WTC11 (cell line): ENCODE measurements at regions not wholly inside any gene's neighbourhood (a gene's known extent, or its start where the extent isn't known, plus 50 kb on each side); places are given as distances from the start of the nearest gene placed in this dataset.

Experiments
- ATAC-seq: fragments of 200-7000 bp; cut with Tn5 transposase; 2 replicates; pipeline ENCODE4 v1.10.0; 2021; ENCODE audit warnings: mild to moderate bottlenecking, moderate library complexity
- CTCF ChIA-PET: fragments of 300-600 bp; sonication (Branson Sonifier 250); formaldehyde crosslinking; loops from one replicate; lab custom pipeline; 2021; ENCODE audit warnings: antibody characterized with exemption; lab: Charles Lee
- POLR2A ChIA-PET: fragments of 350-600 bp; sonication (Branson Sonifier 250); formaldehyde crosslinking; loops from one replicate; lab custom pipeline; 2021; ENCODE audit warnings: antibody characterized with exemption; lab: Charles Lee
- DNase-seq: peaks from one replicate; pipeline ENCODE4 v3.0.0; 2021; ENCODE audit warnings: low spot score
- H3K27ac Mint-ChIP-seq: 2 replicates; pipeline ENCODE4 v1.8.0; 2021; ENCODE audit warnings: mixed read lengths
- H3K27me3 Mint-ChIP-seq: 2 replicates; pipeline ENCODE4 v1.8.0; 2021; ENCODE audit warnings: low read depth, mild to moderate bottlenecking, moderate library complexity, mixed read lengths
- H3K36me3 Mint-ChIP-seq: 2 replicates; pipeline ENCODE4 v1.8.0; 2021; ENCODE audit warnings: mixed read lengths
- H3K4me1 Mint-ChIP-seq: 2 replicates; pipeline ENCODE4 v1.8.0; 2022; ENCODE audit warnings: mixed read lengths
- H3K4me3 Mint-ChIP-seq: 2 replicates; pipeline ENCODE4 v1.8.0; 2021; ENCODE audit warnings: mild to moderate bottlenecking, moderate library complexity, mixed read lengths
- H3K9me3 Mint-ChIP-seq: 2 replicates; pipeline ENCODE4 v1.8.0; 2021; ENCODE audit warnings: mixed read lengths
- ATF2 ChIP-seq: sonication (generic); formaldehyde crosslinking; IDR thresholded peaks from 2 replicates; pipeline ENCODE4 v1.8.1; 2022; ENCODE audit warnings: low read depth, missing genetic modification reagents, borderline replicate concordance
- CBFB ChIP-seq: sonication (generic); formaldehyde crosslinking; IDR thresholded peaks from 2 replicates; pipeline ENCODE4 v1.8.1; 2022; ENCODE audit warnings: mild to moderate bottlenecking, low read depth, missing genetic modification reagents
- E2F1 ChIP-seq: sonication (generic); formaldehyde crosslinking; IDR thresholded peaks from 2 replicates; pipeline ENCODE4 v1.8.0; 2022; ENCODE audit warnings: mild to moderate bottlenecking, missing genetic modification reagents
- E2F5 ChIP-seq: sonication (generic); formaldehyde crosslinking; IDR thresholded peaks from 2 replicates; pipeline ENCODE4 v1.8.1; 2022; ENCODE audit warnings: mild to moderate bottlenecking, moderate library complexity, missing genetic modification reagents
- EMX1 ChIP-seq: fragments of 250-450 bp; sonication (Bioruptor Pico); IDR thresholded peaks from 2 replicates; pipeline ENCODE4 v1.8.0; 2021; ENCODE audit warnings: mild to moderate bottlenecking
- GABPB1 ChIP-seq: sonication (generic); formaldehyde crosslinking; IDR thresholded peaks from 2 replicates; pipeline ENCODE4 v1.8.1; 2023; ENCODE audit warnings: mild to moderate bottlenecking, missing genetic modification reagents
- GTF2I ChIP-seq: fragments of 250-450 bp; sonication (Bioruptor Pico); conservative IDR thresholded peaks from 2 replicates; pipeline ENCODE4 v1.4.0; 2021; ENCODE audit warnings: mild to moderate bottlenecking
- JAZF1 ChIP-seq: fragments of 250-450 bp; sonication (Bioruptor Pico); IDR thresholded peaks from 2 replicates; pipeline ENCODE4 v1.9.0; 2021; ENCODE audit warnings: moderate library complexity, mild to moderate bottlenecking, inconsistent platforms
- MYBL2 ChIP-seq: sonication (generic); formaldehyde crosslinking; IDR thresholded peaks from 2 replicates; pipeline ENCODE4 v1.8.1; 2023; ENCODE audit warnings: mild to moderate bottlenecking, moderate library complexity, missing genetic modification reagents
- NFATC4 ChIP-seq: fragments of 250-450 bp; sonication (Bioruptor Pico); IDR thresholded peaks from 2 replicates; pipeline ENCODE4 v1.9.0; 2021; ENCODE audit warnings: mild to moderate bottlenecking
- NFE2L1 ChIP-seq: sonication (generic); formaldehyde crosslinking; IDR thresholded peaks from 2 replicates; pipeline ENCODE4 v1.8.1; 2023; ENCODE audit warnings: missing genetic modification reagents
- NR2C2 ChIP-seq: sonication (generic); formaldehyde crosslinking; IDR thresholded peaks from 2 replicates; pipeline ENCODE4 v1.8.0; 2022; ENCODE audit warnings: mild to moderate bottlenecking, missing genetic modification reagents
- NR3C1 ChIP-seq: sonication (generic); formaldehyde crosslinking; conservative IDR thresholded peaks from 2 replicates; pipeline ENCODE4 v1.8.1; 2023; ENCODE audit warnings: low read depth, mild to moderate bottlenecking, missing genetic modification reagents
- OVOL2 ChIP-seq: fragments of 250-450 bp; sonication (Bioruptor Pico); IDR thresholded peaks from 2 replicates; pipeline ENCODE4 v1.9.0; 2021; ENCODE audit warnings: mild to moderate bottlenecking, borderline replicate concordance
- PRRX2 ChIP-seq: fragments of 250-450 bp; sonication (Bioruptor Pico); IDR thresholded peaks from 2 replicates; pipeline ENCODE4 v1.8.0; 2021; ENCODE audit warnings: mild to moderate bottlenecking
- ZMAT4 ChIP-seq: fragments of 250-450 bp; sonication (Bioruptor Pico); IDR thresholded peaks from 2 replicates; pipeline ENCODE4 v1.9.0; 2021; ENCODE audit warnings: mild to moderate bottlenecking
- ZNF121 ChIP-seq: sonication (generic); formaldehyde crosslinking; IDR thresholded peaks from 2 replicates; pipeline ENCODE4 v1.8.0; 2023; ENCODE audit warnings: missing genetic modification reagents
- ZNF263 ChIP-seq: sonication (generic); formaldehyde crosslinking; IDR thresholded peaks from 2 replicates; pipeline ENCODE4 v1.8.1; 2022; ENCODE audit warnings: low read depth, mild to moderate bottlenecking, moderate library complexity, missing genetic modification reagents
- ZNF281 ChIP-seq: sonication (generic); formaldehyde crosslinking; IDR thresholded peaks from 2 replicates; pipeline ENCODE4 v1.8.0; 2023; ENCODE audit warnings: mild to moderate bottlenecking, missing genetic modification reagents
- ZNF396 ChIP-seq: fragments of 250-450 bp; sonication (Bioruptor Pico); IDR thresholded peaks from 2 replicates; pipeline ENCODE4 v1.8.0; 2021; ENCODE audit warnings: mild to moderate bottlenecking, moderate library complexity, borderline replicate concordance
- ZNF425 ChIP-seq: fragments of 250-450 bp; sonication (Bioruptor Pico); conservative IDR thresholded peaks from 2 replicates; pipeline ENCODE4 v1.9.0; 2021; ENCODE audit warnings: mild to moderate bottlenecking
- ZNF671 ChIP-seq: fragments of 250-450 bp; sonication (Bioruptor Pico); IDR thresholded peaks from 2 replicates; pipeline ENCODE4 v1.8.0; 2021; ENCODE audit warnings: mild to moderate bottlenecking
- TF ChIP-seq, protein P1 (sequence below): sonication (generic); formaldehyde crosslinking; conservative IDR thresholded peaks from 2 replicates; pipeline ENCODE4 v1.8.1; 2022; ENCODE audit warnings: mild to moderate bottlenecking, missing genetic modification reagents
- TF ChIP-seq, protein P2 (sequence below): sonication (generic); formaldehyde crosslinking; IDR thresholded peaks from 2 replicates; pipeline ENCODE4 v1.8.0; 2022; ENCODE audit warnings: mild to moderate bottlenecking, missing genetic modification reagents

DNA sequence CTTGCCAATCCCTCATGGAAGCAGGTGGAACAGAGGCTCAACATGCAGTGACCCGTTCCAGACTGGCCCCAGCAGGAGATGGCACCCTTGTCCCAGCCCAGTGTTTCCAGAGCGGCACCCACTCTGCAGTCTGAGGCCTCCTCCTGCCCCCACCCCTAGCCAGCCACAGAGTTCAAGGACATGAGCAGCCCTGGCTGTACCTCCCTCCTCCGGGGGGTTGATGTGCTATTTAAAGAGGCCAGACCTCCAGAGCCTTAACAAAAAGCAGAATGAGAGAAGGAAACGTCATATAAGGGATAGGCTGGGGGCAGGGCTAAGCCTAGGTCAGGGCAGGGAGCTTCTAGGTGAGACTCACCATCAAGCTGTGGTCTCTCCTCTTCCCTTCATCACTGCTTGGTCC, 115.7 kb upstream of the NANOS1 start:
- no peak for ATAC-seq
- Mint-ChIP-seq H3K9me3 (no peaks in the 10 kb centered on the region), H3K36me3 (no peaks in the 10 kb centered on the region), H3K4me1 (peaks cover 4% of the 10 kb centered on the region), H3K4me3 (no peak overlapping the region), H3K27ac (no peak overlapping the region), H3K27me3 (no peaks in the 10 kb centered on the region)
- no peak for DNase-seq
- ChIA-PET POLR2A (no interaction called here), CTCF (no interaction called here)
- TF ChIP-seq ZNF121 (CRISPR knock-in tag) (no peak), ATF2 (CRISPR knock-in tag) (no peak), E2F1 (CRISPR knock-in tag) (no peak), ZNF281 (no peak), OVOL2 (CRISPR knock-in tag) (no peak), NR2C2 (CRISPR knock-in tag) (no peak), CBFB (CRISPR knock-in tag) (no peak), PRRX2 (CRISPR knock-in tag) (no peak), JAZF1 (CRISPR knock-in tag) (no peak), ZNF671 (CRISPR knock-in tag) (no peak), NFATC4 (CRISPR knock-in tag) (no peak), ZNF425 (no peak), MYBL2 (no peak), EMX1 (CRISPR knock-in tag) (no peak), ZNF396 (no peak), NR3C1 (CRISPR knock-in tag) (no peak)
- TF ChIP-seq, protein P1, sequence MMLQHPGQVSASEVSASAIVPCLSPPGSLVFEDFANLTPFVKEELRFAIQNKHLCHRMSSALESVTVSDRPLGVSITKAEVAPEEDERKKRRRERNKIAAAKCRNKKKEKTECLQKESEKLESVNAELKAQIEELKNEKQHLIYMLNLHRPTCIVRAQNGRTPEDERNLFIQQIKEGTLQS (CRISPR knock-in tag) = no peak

GRCh38 chr10:118914629-118915028, 114.9 kb upstream of the NANOS1 start:
- CTCF ChIA-PET = no interaction called here
- ATAC-seq = no peak
- TF ChIP-seq ZMAT4 (no peak), GTF2I (no peak), E2F5 (CRISPR knock-in tag) (no peak), JAZF1 (CRISPR knock-in tag) (no peak), NFE2L1 (CRISPR knock-in tag) (no peak), ZNF263 (no peak), NFATC4 (CRISPR knock-in tag) (no peak), GABPB1 (CRISPR knock-in tag) (no peak)
- TF ChIP-seq, protein P2, sequence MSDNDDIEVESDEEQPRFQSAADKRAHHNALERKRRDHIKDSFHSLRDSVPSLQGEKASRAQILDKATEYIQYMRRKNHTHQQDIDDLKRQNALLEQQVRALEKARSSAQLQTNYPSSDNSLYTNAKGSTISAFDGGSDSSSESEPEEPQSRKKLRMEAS (CRISPR knock-in tag) = no peak

More at GRCh38 chr10:118914629-118915028, 114.9 kb upstream of the NANOS1 start:
- no peak for DNase-seq
- no peaks in the 10 kb centered on the region for H3K9me3 Mint-ChIP-seq
- H3K27ac Mint-ChIP-seq = no peak overlapping the region
- POLR2A ChIA-PET = no interaction called here
- peaks cover 4% of the 10 kb centered on the region for H3K4me1 Mint-ChIP-seq
- H3K36me3 Mint-ChIP-seq = no peaks in the 10 kb centered on the region
- H3K27me3 Mint-ChIP-seq = no peaks in the 10 kb centered on the region
- H3K4me3 Mint-ChIP-seq = no peak overlapping the region
